Left ventricle myocardium inferior (tissue), 1 donor: ENCODE measurements at regions not wholly inside any gene's neighbourhood (a gene's known extent, or its start where the extent isn't known, plus 50 kb on each side); places are given as distances from the start of the nearest gene placed in this dataset.

Experiments
- DNase-seq: peaks from one replicate; pipeline ENCODE4 v3.0.0-alpha.2; 2020
- H3K27ac ChIP-seq: fragments of 200-600 bp; replicated peaks from 2 replicates; pipeline ENCODE4 v1.8.0; 2021
- H3K27me3 ChIP-seq: fragments of 200-600 bp; 2 replicates; pipeline ENCODE4 v1.8.0; 2021; ENCODE audit warnings: low read depth
- H3K36me3 ChIP-seq: fragments of 200-600 bp; 2 replicates; pipeline ENCODE4 v1.8.0; 2021
- H3K4me1 ChIP-seq: fragments of 200-600 bp; 2 replicates; pipeline ENCODE4 v1.8.0; 2021
- H3K4me3 ChIP-seq: fragments of 200-600 bp; 2 replicates; pipeline ENCODE4 v1.8.0; 2021; ENCODE audit warnings: mild to moderate bottlenecking, moderate library complexity
- H3K9me3 ChIP-seq: fragments of 200-600 bp; replicated peaks from 2 replicates; pipeline ENCODE4 v1.8.0; 2021
- intact Hi-C: fragments of 100-400 bp; cut with micrococcal nuclease; formaldehyde crosslinking; loops from one replicate; pipeline ENCODE4 v1.11.0; 2022
- TF ChIP-seq, protein P1 (sequence below): fragments of 200-600 bp; IDR thresholded peaks from 2 replicates; pipeline ENCODE4 v1.8.0; 2021; ENCODE audit warnings: antibody characterized with exemption, mild to moderate bottlenecking, borderline replicate concordance
- donor health status: DM: no; HTN: yes; CAD: no; lungs with severe emphysema.

DNA sequence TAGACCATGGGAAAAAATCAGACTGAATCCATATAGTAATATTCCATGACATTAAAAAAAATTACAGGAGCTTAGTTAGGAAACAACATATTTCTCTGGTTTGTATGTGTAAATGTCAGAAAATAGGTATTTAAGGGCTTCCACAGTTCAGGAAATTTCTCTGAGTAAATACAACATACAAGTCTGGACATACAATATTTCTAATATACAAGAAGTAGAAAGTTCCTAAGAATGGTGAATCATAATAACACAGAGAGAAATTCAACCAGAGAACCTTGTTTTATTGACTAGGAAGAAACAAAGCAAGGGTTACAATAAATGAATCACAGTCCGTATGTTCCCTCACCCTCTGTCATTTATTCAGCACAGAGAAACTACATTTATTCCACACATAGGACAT is 532.7 kb upstream of the FAT3 start:
- no peak for DNase-seq
- no peaks in the 10 kb centered on the region for H3K27me3 ChIP-seq
- no peaks in the 10 kb centered on the region for H3K9me3 ChIP-seq
- no peaks in the 10 kb centered on the region for H3K4me1 ChIP-seq
- TF ChIP-seq, protein P1, sequence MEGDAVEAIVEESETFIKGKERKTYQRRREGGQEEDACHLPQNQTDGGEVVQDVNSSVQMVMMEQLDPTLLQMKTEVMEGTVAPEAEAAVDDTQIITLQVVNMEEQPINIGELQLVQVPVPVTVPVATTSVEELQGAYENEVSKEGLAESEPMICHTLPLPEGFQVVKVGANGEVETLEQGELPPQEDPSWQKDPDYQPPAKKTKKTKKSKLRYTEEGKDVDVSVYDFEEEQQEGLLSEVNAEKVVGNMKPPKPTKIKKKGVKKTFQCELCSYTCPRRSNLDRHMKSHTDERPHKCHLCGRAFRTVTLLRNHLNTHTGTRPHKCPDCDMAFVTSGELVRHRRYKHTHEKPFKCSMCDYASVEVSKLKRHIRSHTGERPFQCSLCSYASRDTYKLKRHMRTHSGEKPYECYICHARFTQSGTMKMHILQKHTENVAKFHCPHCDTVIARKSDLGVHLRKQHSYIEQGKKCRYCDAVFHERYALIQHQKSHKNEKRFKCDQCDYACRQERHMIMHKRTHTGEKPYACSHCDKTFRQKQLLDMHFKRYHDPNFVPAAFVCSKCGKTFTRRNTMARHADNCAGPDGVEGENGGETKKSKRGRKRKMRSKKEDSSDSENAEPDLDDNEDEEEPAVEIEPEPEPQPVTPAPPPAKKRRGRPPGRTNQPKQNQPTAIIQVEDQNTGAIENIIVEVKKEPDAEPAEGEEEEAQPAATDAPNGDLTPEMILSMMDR, result no peak
- no peak overlapping the region for H3K27ac ChIP-seq
- H3K36me3 ChIP-seq, result no peaks in the 10 kb centered on the region
- intact Hi-C loops, result no loop called here
- H3K4me3 ChIP-seq, result no peak overlapping the region

DNA sequence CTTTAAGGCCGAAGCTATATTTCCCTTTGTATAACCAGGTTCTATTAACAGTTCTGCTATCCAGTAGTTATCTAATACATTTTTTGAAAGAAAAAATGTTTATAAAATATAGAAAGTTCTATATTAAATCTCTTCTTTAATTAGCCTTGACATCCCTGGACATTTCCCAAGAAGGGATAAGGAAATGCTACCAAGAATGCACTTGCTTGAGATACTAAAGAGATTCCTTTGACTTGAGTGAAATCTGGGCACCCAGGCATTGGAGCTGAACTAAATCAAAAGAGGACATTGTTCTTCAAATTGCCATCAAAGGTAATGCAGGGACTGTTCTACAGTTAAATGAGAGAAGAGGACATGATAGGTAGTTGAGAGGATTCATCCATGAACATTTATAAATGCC is 535.9 kb upstream of the FAT3 start:
- Histone ChIP-seq H3K4me3 (no peak overlapping the region), H3K27me3 (no peaks in the 10 kb centered on the region), H3K4me1 (no peaks in the 10 kb centered on the region), H3K9me3 (no peaks in the 10 kb centered on the region), H3K27ac (no peak overlapping the region), H3K36me3 (no peaks in the 10 kb centered on the region)
- TF ChIP-seq, protein P1, result no peak
- intact Hi-C loops, result no loop called here
- no peak for DNase-seq

DNA sequence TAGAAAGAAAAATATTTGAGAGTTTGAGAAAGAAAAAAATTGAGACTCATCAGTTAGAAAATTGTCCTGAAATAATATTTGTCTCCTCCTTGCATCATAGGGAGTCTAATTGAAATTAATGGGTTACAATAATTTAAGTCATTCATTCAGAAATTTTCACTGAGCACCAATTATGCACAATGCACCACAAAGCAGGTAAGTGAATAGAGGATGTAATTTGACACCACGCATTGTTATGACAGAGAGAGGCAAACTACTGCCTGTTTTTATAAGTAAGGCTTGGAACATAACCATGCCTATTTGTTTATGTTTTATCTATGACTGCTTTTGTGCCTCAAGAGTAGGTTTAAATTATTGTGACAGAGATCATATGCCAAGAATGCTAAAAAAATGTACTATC is 537.9 kb upstream of the FAT3 start:
- no peaks in the 10 kb centered on the region for H3K27me3 ChIP-seq
- no peak overlapping the region for H3K4me3 ChIP-seq
- intact Hi-C loops, result no loop called here
- H3K9me3 ChIP-seq, result no peaks in the 10 kb centered on the region
- DNase-seq, result no peak
- no peaks in the 10 kb centered on the region for H3K4me1 ChIP-seq
- H3K36me3 ChIP-seq, result no peaks in the 10 kb centered on the region
- H3K27ac ChIP-seq, result no peak overlapping the region
- TF ChIP-seq, protein P1, result no peak

DNA sequence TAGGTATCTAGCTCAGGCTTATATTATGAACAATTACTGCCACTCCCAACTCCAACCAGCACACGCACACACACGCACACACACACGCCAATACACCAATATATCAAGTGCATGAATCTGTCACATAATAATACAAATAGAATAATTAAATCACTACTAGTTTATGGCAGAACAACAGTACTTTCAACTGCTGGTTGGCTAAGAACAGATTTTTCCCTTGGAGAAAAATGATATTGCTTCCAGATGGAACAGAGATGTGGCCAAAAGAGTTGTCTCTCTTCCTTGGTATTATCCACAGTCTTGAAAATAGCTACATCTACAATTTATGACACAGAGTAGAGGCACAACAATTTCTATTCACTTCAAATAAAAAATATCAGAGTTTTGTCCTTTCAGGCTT is 538.3 kb upstream of the FAT3 start:
- TF ChIP-seq, protein P1, result no peak
- DNase-seq, result no peak
- H3K36me3 ChIP-seq, result no peaks in the 10 kb centered on the region
- no peak overlapping the region for H3K27ac ChIP-seq
- no peaks in the 10 kb centered on the region for H3K9me3 ChIP-seq
- intact Hi-C loops, result no loop called here
- H3K4me1 ChIP-seq, result no peaks in the 10 kb centered on the region
- H3K27me3 ChIP-seq, result no peaks in the 10 kb centered on the region
- no peak overlapping the region for H3K4me3 ChIP-seq

DNA sequence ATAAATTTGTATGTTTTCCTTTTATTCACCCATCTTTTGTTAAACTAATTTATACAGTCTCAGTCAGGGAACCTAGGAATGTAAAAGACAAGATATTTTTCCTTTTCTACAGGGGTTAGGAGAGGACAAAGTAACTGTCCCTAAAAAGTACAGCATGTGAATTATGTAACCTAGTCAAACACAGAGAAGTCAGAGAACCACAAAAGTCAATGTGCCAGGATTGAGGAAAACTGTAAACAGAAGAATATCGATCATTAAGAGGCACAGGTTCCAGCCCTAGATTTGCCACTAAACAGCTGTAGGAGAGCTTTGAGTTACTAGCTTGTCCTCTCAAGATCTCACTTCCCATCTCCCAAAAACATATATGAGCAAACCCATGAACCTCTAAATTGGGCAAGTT is 550.9 kb upstream of the FAT3 start:
- Histone ChIP-seq H3K36me3 (no peaks in the 10 kb centered on the region), H3K27me3 (no peaks in the 10 kb centered on the region), H3K4me3 (no peak overlapping the region), H3K4me1 (no peaks in the 10 kb centered on the region), H3K27ac (no peak overlapping the region), H3K9me3 (no peaks in the 10 kb centered on the region)
- TF ChIP-seq, protein P1, result no peak
- intact Hi-C loops, result no loop called here
- no peak for DNase-seq

DNA sequence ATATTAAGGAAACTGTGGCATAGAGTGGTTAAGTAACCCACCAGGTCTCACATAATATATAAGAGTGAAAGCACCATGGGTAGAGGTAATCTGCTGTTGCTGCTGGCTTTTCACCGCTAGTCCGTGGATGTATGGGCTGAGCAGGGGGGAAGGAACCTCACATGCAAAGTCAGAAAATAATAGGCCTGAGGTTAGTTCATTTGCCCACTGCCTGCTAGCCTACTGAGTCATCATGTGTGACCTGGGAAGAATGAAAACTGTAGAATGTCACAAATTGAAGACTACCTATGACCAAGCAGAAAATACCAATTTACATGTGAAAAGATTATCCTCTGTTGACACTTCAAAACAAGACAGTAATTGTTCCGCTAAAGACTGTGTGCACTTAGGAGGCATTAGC is 560.1 kb upstream of the FAT3 start:
- TF ChIP-seq, protein P1, result no peak
- H3K4me3 ChIP-seq, result no peak overlapping the region
- intact Hi-C loops, result no loop called here

More for the DNA sequence above, 560.1 kb upstream of the FAT3 start:
- H3K27ac ChIP-seq, result no peak overlapping the region
- H3K36me3 ChIP-seq, result no peaks in the 10 kb centered on the region
- H3K4me1 ChIP-seq, result no peaks in the 10 kb centered on the region
- H3K9me3 ChIP-seq, result no peaks in the 10 kb centered on the region
- DNase-seq, result no peak
- H3K27me3 ChIP-seq, result no peaks in the 10 kb centered on the region
